C4-2B (cell line): ENCODE measurements at regions not wholly inside any gene's neighbourhood (a gene's known extent, or its start where the extent isn't known, plus 50 kb on each side); places are given as distances from the start of the nearest gene placed in this dataset.

ENCODE experiments used
- ZFX ChIP-seq: fragments of 450-650 bp; IDR thresholded peaks from 2 replicates; pipeline ENCODE4 v1.6.1; 2017
- TF ChIP-seq, protein P1 (sequence below): fragments of 450-650 bp; conservative IDR thresholded peaks from 2 replicates; pipeline ENCODE4 v1.5.1; 2017; ENCODE audit warnings: mild to moderate bottlenecking

DNA sequence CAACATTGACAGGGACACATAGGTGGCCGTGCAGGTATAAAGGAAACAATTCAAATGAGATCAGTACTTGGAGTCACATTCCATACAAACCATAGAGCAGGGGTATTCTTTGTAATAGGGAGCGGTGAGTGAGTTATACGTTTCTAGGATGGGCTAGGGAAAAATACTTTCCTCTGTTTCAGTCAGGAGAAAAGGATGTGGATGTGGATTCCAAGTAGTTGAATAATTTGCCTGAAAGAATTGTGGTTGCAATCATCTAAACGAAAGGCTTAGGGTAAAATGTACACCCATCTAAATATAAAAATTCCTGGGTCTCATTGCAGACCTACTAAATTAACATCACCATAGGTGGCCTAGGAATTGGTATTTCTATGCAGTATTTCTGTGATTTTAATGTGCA, 270.7 kb upstream of the IGFBP3 start:
- TF ChIP-seq, protein P1, sequence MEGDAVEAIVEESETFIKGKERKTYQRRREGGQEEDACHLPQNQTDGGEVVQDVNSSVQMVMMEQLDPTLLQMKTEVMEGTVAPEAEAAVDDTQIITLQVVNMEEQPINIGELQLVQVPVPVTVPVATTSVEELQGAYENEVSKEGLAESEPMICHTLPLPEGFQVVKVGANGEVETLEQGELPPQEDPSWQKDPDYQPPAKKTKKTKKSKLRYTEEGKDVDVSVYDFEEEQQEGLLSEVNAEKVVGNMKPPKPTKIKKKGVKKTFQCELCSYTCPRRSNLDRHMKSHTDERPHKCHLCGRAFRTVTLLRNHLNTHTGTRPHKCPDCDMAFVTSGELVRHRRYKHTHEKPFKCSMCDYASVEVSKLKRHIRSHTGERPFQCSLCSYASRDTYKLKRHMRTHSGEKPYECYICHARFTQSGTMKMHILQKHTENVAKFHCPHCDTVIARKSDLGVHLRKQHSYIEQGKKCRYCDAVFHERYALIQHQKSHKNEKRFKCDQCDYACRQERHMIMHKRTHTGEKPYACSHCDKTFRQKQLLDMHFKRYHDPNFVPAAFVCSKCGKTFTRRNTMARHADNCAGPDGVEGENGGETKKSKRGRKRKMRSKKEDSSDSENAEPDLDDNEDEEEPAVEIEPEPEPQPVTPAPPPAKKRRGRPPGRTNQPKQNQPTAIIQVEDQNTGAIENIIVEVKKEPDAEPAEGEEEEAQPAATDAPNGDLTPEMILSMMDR: no peak
- no peak for TF ChIP-seq ZFX
